Neural cell (in vitro differentiated cells): ENCODE measurements at regions not wholly inside any gene's neighbourhood (a gene's known extent, or its start where the extent isn't known, plus 50 kb on each side); places are given as distances from the start of the nearest gene placed in this dataset.

Experiments
- H2AFZ ChIP-seq: fragments of 200-600, 300-800 bp; sonication (generic), shearing (Covaris generic); 2 replicates; pipeline ENCODE4 v1.6.0; 2014; ENCODE audit warnings: low read depth, mild to moderate bottlenecking, antibody characterized with exemption, low read length, moderate library complexity
- H3F3A ChIP-seq: fragments of 200-600 bp; shearing (Covaris generic); 2 replicates; pipeline ENCODE4 v1.6.1; 2016; ENCODE audit warnings: mild to moderate bottlenecking, moderate library complexity, mixed read lengths, antibody characterized with exemption, low read length; ENCODE audit not compliant: insufficient read depth, poor library complexity, severe bottlenecking
- H3K27ac ChIP-seq: fragments of 200-600, 300-800 bp; sonication (generic), shearing (Covaris generic); 2 replicates; pipeline ENCODE4 v1.5.1; 2014; ENCODE audit warnings: mild to moderate bottlenecking, low read length, moderate library complexity
- H3K27me3 ChIP-seq: fragments of 300-800, 200-600 bp; sonication (generic), shearing (Covaris generic); 2 replicates; pipeline ENCODE4 v1.6.0; 2014; ENCODE audit warnings: mild to moderate bottlenecking, low read depth, low read length, moderate library complexity; ENCODE audit not compliant: insufficient read depth
- H3K36me3 ChIP-seq: fragments of 300-800, 200-600 bp; sonication (generic), shearing (Covaris generic); 2 replicates; pipeline ENCODE4 v1.5.1; 2014; ENCODE audit warnings: mild to moderate bottlenecking, antibody characterized with exemption, low read length, moderate library complexity; ENCODE audit not compliant: insufficient read depth
- H3K4me2 ChIP-seq: fragments of 300-800, 200-600 bp; sonication (generic), shearing (Covaris generic); 2 replicates; pipeline ENCODE4 v1.6.0; 2014; ENCODE audit warnings: mild to moderate bottlenecking, low read length
- H3K4me3 ChIP-seq: fragments of 300-800, 200-600 bp; sonication (generic), shearing (Covaris generic); 2 replicates; pipeline ENCODE4 v1.5.1; 2014; ENCODE audit warnings: mild to moderate bottlenecking, low read length, moderate library complexity
- H3K79me2 ChIP-seq: fragments of 200-600 bp; shearing (Covaris generic); replicated peaks from 2 replicates; pipeline ENCODE4 v1.6.0; 2014; ENCODE audit warnings: mild to moderate bottlenecking, low read length, moderate library complexity; ENCODE audit not compliant: insufficient read depth
- H3K9ac ChIP-seq: fragments of 300-800, 200-600 bp; sonication (generic), shearing (Covaris generic); 2 replicates; pipeline ENCODE4 v1.6.1; 2016; ENCODE audit warnings: mild to moderate bottlenecking, low read length, mixed read lengths
- H3K9me2 ChIP-seq: fragments of 200-600 bp; shearing (Covaris generic); 2 replicates; pipeline ENCODE4 v1.6.1; 2016; ENCODE audit warnings: mild to moderate bottlenecking, low read length, mixed read lengths; ENCODE audit not compliant: insufficient read depth
- H3K9me3 ChIP-seq: fragments of 200-600, 300-800 bp; sonication (generic), shearing (Covaris generic); 2 replicates; pipeline ENCODE4 v1.6.1; 2016; ENCODE audit warnings: mild to moderate bottlenecking, mixed run types, low read length, moderate library complexity, mixed read lengths
- H4K20me1 ChIP-seq: fragments of 200-600 bp; shearing (Covaris generic); 2 replicates; pipeline ENCODE4 v1.6.1; 2016; ENCODE audit warnings: mild to moderate bottlenecking, mixed run types; ENCODE audit not compliant: insufficient read depth
- CTCF ChIP-seq: fragments of 450-650 bp; IDR thresholded peaks from 2 replicates; pipeline ENCODE4 v1.5.1; 2014; ENCODE audit warnings: antibody characterized with exemption, mild to moderate bottlenecking, moderate library complexity; ENCODE audit not compliant: poor library complexity, severe bottlenecking
- EP300 ChIP-seq: fragments of 450-650 bp; conservative IDR thresholded peaks from 2 replicates; pipeline ENCODE4 v1.6.1; 2014; ENCODE audit warnings: antibody characterized with exemption, mild to moderate bottlenecking, moderate library complexity; ENCODE audit not compliant: poor library complexity, severe bottlenecking
- POLR2AphosphoS5 ChIP-seq: IDR thresholded peaks from 2 replicates; pipeline ENCODE4 v1.6.1; 2012
- REST ChIP-seq: IDR thresholded peaks from 2 replicates; pipeline ENCODE4 v1.6.1; 2012; ENCODE audit warnings: borderline replicate concordance
- SMC3 ChIP-seq: fragments of 450-650 bp; conservative IDR thresholded peaks from 2 replicates; pipeline ENCODE4 v1.6.1; 2014; ENCODE audit warnings: antibody characterized with exemption, mild to moderate bottlenecking, moderate library complexity; ENCODE audit not compliant: poor library complexity
- TAF1 ChIP-seq: IDR thresholded peaks from 2 replicates; pipeline ENCODE4 v1.6.1; 2012; ENCODE audit warnings: low read depth

- Histone ChIP-seq H3K9ac (no peak overlapping the region), H3K27me3 (no peaks in the 10 kb centered on the region), H3K9me3 (no peaks in the 10 kb centered on the region), H2AFZ (no peak overlapping the region), H3K79me2 (no peaks in the 10 kb centered on the region), H3K36me3 (no peaks in the 10 kb centered on the region), H3K9me2 (no peaks in the 10 kb centered on the region), H4K20me1 (no peaks in the 10 kb centered on the region), H3F3A (no peaks in the 10 kb centered on the region), H3K4me2 (no peak overlapping the region), H3K4me3 (no peak overlapping the region), H3K27ac (no peak overlapping the region)
- TF ChIP-seq EP300 (no peak), REST (no peak), SMC3 (no peak), TAF1 (no peak), CTCF (no peak)
Measured at GRCh38 chrX:40912576-40912975, 172.7 kb upstream of the USP9X start.

- Histone ChIP-seq H3K4me3 (no peak overlapping the region), H3K79me2 (no peaks in the 10 kb centered on the region), H2AFZ (no peak overlapping the region), H4K20me1 (no peaks in the 10 kb centered on the region), H3K27me3 (no peaks in the 10 kb centered on the region), H3F3A (no peaks in the 10 kb centered on the region), H3K9me3 (no peaks in the 10 kb centered on the region), H3K36me3 (no peaks in the 10 kb centered on the region), H3K27ac (no peak overlapping the region), H3K9ac (no peak overlapping the region), H3K4me2 (no peak overlapping the region), H3K9me2 (no peaks in the 10 kb centered on the region)
- TF ChIP-seq POLR2AphosphoS5 (no peak), TAF1 (no peak), CTCF (no peak), REST (no peak), SMC3 (no peak)
Measured at GRCh38 chrX:40920351-40920750, 164.9 kb upstream of the USP9X start.
